Choroid plexus epithelial cell (primary cell): ENCODE measurements at regions not wholly inside any gene's neighbourhood (a gene's known extent, or its start where the extent isn't known, plus 50 kb on each side); places are given as distances from the start of the nearest gene placed in this dataset.

Experiments
- DNase-seq: peaks from one replicate; pipeline ENCODE4 v3.0.0-alpha.2; 2010; ENCODE audit warnings: low read depth
- H3K4me3 ChIP-seq: 2 replicates; pipeline ENCODE4 v1.5.1; 2011; ENCODE audit warnings: low read depth, mild to moderate bottlenecking, control low read depth, low read length, moderate library complexity
- TF ChIP-seq, protein P1 (sequence below): conservative IDR thresholded peaks from 2 replicates; pipeline ENCODE4 v1.5.1; 2011; ENCODE audit warnings: low read depth, mild to moderate bottlenecking, control low read depth, inconsistent platforms, low read length, moderate library complexity

DNA sequence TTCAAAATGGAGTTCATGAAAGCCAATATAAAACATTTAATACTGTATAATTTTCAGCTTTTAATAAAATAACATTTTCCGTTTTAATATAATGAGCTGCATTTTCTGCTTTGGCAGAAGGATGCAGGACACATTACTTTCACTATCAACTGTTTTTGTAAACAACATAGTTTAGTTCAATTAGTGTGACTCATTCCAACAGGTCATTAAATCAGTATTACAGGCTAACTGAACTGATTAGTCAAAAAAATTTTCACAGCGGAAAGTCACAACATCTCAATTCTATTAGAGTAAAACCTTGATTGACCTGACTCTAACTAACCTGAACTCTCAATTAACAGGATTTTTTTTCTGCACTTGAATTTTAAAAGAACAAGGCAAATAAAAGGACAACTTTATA is 151.2 kb upstream of the AMOT start:
- H3K4me3 ChIP-seq: no peak overlapping the region
- TF ChIP-seq, protein P1, sequence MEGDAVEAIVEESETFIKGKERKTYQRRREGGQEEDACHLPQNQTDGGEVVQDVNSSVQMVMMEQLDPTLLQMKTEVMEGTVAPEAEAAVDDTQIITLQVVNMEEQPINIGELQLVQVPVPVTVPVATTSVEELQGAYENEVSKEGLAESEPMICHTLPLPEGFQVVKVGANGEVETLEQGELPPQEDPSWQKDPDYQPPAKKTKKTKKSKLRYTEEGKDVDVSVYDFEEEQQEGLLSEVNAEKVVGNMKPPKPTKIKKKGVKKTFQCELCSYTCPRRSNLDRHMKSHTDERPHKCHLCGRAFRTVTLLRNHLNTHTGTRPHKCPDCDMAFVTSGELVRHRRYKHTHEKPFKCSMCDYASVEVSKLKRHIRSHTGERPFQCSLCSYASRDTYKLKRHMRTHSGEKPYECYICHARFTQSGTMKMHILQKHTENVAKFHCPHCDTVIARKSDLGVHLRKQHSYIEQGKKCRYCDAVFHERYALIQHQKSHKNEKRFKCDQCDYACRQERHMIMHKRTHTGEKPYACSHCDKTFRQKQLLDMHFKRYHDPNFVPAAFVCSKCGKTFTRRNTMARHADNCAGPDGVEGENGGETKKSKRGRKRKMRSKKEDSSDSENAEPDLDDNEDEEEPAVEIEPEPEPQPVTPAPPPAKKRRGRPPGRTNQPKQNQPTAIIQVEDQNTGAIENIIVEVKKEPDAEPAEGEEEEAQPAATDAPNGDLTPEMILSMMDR: no peak

DNA sequence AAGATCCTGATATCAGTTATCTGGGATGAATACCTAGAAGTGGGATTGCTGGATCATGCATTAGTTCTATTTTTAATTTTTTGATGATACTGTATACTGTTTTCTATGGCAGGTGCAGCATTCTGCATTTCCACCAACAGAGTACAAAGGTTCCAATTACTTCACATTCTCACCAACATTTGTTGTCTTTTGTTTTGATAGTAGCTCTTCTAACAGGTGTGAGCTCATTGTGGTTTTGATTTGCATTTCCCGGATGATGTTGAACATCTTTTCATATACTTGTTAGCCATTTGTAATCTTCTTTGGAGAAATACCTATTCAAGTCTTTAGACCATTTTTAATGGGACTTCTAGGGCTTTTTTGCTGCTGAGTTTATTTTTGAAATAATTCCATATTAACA is 139.2 kb upstream of the AMOT start:
- H3K4me3 ChIP-seq: no peak overlapping the region
- TF ChIP-seq, protein P1: no peak
- DNase-seq: no peak

More for the DNA sequence above, 151.2 kb upstream of the AMOT start:
- DNase-seq: no peak

DNA sequence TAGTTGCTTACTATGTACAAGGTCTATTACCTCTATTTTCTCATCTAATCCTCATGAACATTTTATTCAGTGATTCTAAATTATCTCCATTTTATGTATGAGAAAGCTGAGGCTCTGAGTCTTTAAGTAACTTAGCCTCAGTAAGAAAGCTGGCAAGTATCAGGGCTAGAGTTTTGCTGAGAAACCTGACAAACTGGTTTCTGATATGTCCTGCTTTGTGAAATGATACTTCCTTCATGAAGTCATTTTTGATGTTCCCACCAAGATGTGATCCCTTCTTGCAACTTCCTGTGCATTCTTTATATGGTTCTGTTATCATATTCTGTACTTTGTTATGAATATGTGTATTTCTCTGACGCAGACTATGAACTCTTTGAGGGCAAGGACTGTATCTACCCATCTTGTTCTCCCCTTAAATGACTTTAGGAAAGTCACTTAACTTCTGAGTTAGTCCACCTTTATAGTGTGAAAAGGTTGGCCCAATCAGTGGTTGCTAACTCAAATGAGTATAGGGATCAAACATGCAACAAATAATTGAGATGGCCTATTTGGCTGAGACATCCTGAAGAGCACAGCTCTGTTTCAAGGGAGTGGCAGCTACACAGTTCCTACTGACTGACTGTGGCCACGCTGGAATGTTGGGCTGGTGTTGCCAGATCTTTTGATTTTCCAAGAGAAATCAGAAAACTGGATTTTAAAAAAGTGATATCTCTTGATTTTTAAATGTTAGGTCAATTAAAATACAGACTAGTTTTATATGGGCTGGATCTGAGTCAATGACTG is 127.9 kb upstream of the AMOT start:
- no peak for DNase-seq
- TF ChIP-seq, protein P1: no peak
- no peak overlapping the region for H3K4me3 ChIP-seq

DNA sequence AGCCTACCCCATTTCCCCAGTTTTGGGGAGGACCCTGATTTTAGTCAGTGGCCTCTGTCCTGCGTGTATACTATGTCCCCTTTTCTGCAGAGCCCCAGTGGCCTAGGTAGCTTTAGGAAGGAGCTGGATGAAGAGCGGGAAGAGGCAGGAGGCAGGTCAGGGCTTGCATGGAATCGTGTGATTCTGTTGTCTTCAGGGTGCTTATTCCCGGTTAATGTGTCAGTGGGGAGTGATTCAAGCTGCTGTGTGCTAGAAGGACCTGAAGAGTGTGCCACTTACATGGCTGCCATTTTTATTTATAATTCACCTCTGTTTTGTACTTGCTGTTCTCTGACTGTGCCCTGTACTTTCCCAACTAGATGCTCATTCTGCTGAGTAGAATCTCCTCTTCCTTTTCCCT is 127.3 kb upstream of the AMOT start:
- H3K4me3 ChIP-seq: no peak overlapping the region
- TF ChIP-seq, protein P1: no peak
- DNase-seq: no peak

DNA sequence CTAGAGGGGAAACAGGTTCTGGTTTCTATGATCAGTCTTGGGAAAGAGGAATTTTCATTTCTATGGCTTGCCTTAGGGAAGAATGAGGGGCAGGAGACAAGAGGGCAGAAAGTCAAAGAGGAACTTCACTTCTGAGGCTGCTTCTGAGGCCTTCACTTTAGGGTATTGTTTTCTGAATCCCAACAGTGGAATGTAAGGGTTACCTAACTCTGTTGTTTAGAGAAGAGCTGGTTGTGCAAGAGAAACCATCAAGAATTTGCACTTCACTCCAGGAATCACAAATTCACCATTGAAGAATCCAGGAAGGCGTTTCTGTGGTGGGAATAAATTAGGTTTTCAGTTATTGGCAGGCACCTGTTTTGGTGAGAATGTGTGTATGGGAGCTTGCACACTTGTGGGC is 126.7 kb upstream of the AMOT start:
- no peak for DNase-seq
- no peak overlapping the region for H3K4me3 ChIP-seq
- TF ChIP-seq, protein P1: no peak

DNA sequence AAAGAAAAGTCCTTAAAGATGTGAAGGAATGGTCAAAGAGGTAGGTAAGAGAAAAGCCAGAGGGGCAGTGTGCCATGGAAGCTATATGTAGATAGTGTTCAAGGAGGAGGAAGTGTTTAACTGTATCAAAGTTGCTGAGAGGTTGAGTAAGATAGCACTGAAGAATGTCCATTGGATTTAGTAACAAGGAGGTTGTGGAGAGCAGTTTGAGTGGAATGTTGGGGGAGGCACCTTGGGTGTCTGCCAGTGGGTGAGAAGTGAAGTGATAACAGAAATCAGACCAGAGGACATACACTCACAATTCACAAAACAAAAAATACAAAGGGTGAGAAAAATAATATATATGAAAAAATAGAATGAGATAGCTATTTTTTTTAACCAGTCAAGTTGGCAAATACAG is 121.3 kb upstream of the AMOT start:
- no peak overlapping the region for H3K4me3 ChIP-seq
- no peak for DNase-seq
- TF ChIP-seq, protein P1: no peak

DNA sequence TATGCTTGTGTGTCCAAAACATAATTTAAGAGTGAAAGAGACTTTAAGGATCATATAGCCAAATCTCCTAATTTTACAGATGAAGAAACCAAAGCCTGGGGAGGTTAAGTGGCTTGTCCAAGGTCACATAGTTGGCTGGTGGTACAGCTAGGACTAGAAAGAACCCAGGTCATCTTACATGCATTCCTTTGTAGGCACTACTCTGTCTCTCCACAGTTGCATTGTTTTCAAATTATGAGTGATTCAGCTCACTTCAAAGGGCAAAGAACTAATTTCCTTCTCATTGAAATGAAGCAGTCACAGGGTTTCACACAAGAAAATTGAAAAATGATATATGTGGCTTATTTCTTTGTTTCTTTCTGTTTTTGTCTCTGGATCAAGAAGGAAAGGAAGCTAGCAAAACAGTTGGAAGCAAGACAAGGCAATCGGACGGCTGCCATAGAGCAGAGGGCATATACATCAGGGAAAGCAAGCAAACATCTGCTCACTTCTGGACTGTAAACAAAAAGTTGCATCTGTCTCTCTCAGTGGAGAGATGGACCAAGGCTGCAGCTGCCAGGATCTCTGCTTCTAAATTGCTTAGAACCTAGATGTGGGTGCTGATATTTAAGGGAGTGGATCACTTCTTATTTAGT is 107.5 kb upstream of the AMOT start:
- no peak overlapping the region for H3K4me3 ChIP-seq
- TF ChIP-seq, protein P1: no peak

More for the DNA sequence above, 107.5 kb upstream of the AMOT start:
- DNase-seq: no peak
